Endothelial cell (in vitro differentiated cells): ENCODE measurements at regions not wholly inside any gene's neighbourhood (a gene's known extent, or its start where the extent isn't known, plus 50 kb on each side); places are given as distances from the start of the nearest gene placed in this dataset.

Experiments
- DNase-seq: peaks from one replicate; pipeline ENCODE4 v3.0.0; 2021; ENCODE audit warnings: low spot score
- H3K27ac Mint-ChIP-seq: one replicate; pipeline ENCODE4 v1.8.0; 2021; ENCODE audit warnings: mixed read lengths, inconsistent platforms; ENCODE audit not compliant: unreplicated experiment
- H3K27me3 Mint-ChIP-seq: one replicate; pipeline ENCODE4 v1.8.0; 2021; ENCODE audit warnings: mild to moderate bottlenecking, moderate library complexity, mixed read lengths, inconsistent platforms; ENCODE audit not compliant: unreplicated experiment
- H3K36me3 Mint-ChIP-seq: one replicate; pipeline ENCODE4 v1.8.0; 2021; ENCODE audit warnings: mild to moderate bottlenecking, low read depth, mixed read lengths, inconsistent platforms; ENCODE audit not compliant: unreplicated experiment
- H3K4me1 Mint-ChIP-seq: one replicate; pipeline ENCODE4 v1.8.0; 2021; ENCODE audit warnings: mild to moderate bottlenecking, mixed read lengths, inconsistent platforms; ENCODE audit not compliant: unreplicated experiment
- H3K4me3 Mint-ChIP-seq: one replicate; pipeline ENCODE4 v1.8.0; 2021; ENCODE audit warnings: mild to moderate bottlenecking, mixed read lengths, inconsistent platforms; ENCODE audit not compliant: unreplicated experiment
- H3K9me3 Mint-ChIP-seq: one replicate; pipeline ENCODE4 v1.8.0; 2021; ENCODE audit warnings: mixed read lengths, inconsistent platforms; ENCODE audit not compliant: unreplicated experiment
- CTCF ChIP-seq: fragments of 200-600 bp; sonication (generic); IDR thresholded peaks from one replicate; pipeline ENCODE4 v1.5.0; 2021; ENCODE audit warnings: antibody characterized with exemption; ENCODE audit not compliant: unreplicated experiment

GRCh38 chr9:91032121-91032531 lies 230.5 kb downstream of the SYK start:
- Mint-ChIP-seq H3K9me3 (no peaks in the 10 kb centered on the region), H3K27ac (no peak overlapping the region), H3K4me3 (no peak overlapping the region), H3K4me1 (peaks cover 7% of the 10 kb centered on the region), H3K36me3 (peaks cover 5% of the 10 kb centered on the region), H3K27me3 (peaks cover 2% of the 10 kb centered on the region)
- DNase-seq: no peak
- TF ChIP-seq CTCF: no peak

DNA sequence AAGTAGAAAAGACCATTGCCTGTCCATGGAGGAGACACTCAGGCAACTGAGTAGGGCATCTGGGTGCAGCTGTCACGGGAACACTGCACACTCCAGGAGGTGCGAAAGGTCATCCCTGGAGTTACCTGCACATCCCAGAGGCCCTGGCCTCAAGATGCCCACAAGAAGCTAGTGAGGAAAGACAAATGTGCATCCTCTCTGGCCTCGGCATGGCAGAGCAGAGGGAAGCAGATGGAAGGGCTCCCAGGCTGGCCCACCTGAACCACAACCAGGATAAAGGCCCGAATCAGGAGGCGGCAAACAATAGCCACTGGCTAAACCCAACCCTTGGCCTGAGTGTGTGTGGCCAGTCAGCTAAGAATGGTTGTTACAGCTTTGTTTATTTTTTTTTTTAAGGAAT lies 231.7 kb downstream of the SYK start:
- no peak for TF ChIP-seq CTCF
- Mint-ChIP-seq H3K36me3 (peaks cover 5% of the 10 kb centered on the region), H3K27ac (no peak overlapping the region), H3K27me3 (peaks cover 5% of the 10 kb centered on the region), H3K4me1 (peaks cover 16% of the 10 kb centered on the region), H3K4me3 (no peak overlapping the region), H3K9me3 (no peaks in the 10 kb centered on the region)
- DNase-seq: no peak

- H3K4me3 Mint-ChIP-seq: no peak overlapping the region
- peak; percentile 82 for TF ChIP-seq CTCF
- H3K27me3 Mint-ChIP-seq: peaks cover 5% of the 10 kb centered on the region
- peak; percentile 54 for DNase-seq
- H3K36me3 Mint-ChIP-seq: peaks cover 5% of the 10 kb centered on the region
- H3K4me1 Mint-ChIP-seq: peaks cover 20% of the 10 kb centered on the region
- H3K9me3 Mint-ChIP-seq: no peaks in the 10 kb centered on the region
- H3K27ac Mint-ChIP-seq: no peak overlapping the region
These were observed 232.2 kb downstream of the SYK start for GRCh38 chr9:91033797-91034196.

- no peak for DNase-seq
- H3K4me3 Mint-ChIP-seq: no peak overlapping the region
- H3K36me3 Mint-ChIP-seq: peaks cover 5% of the 10 kb centered on the region
- H3K27ac Mint-ChIP-seq: no peak overlapping the region
- TF ChIP-seq CTCF: no peak
- H3K9me3 Mint-ChIP-seq: no peaks in the 10 kb centered on the region
- H3K4me1 Mint-ChIP-seq: peaks cover 20% of the 10 kb centered on the region
- H3K27me3 Mint-ChIP-seq: peaks cover 5% of the 10 kb centered on the region
These were observed 232.9 kb downstream of the SYK start for GRCh38 chr9:91034521-91034920.

GRCh38 chr9:91034976-91035824 lies 233.6 kb downstream of the SYK start:
- Mint-ChIP-seq H3K4me1 (peaks cover 23% of the 10 kb centered on the region), H3K4me3 (no peak overlapping the region), H3K27me3 (peaks cover 5% of the 10 kb centered on the region), H3K9me3 (no peaks in the 10 kb centered on the region), H3K27ac (no peak overlapping the region), H3K36me3 (peaks cover 5% of the 10 kb centered on the region)
- DNase-seq: no peak
- no peak for TF ChIP-seq CTCF
